Kidney (tissue), 13 donors: ENCODE measurements at regions not wholly inside any gene's neighbourhood (a gene's known extent, or its start where the extent isn't known, plus 50 kb on each side); places are given as distances from the start of the nearest gene placed in this dataset.
A peak's percentile ranks its signal among the peaks of the same experiment; 100 is the strongest.

Source experiments
- DNase-seq, 5 donors: peaks; one replicate each; pipeline ENCODE4 v3.0.0-alpha.2; 2013 to 2020
- FAIRE-seq: peaks from 2 replicates; lab custom pipeline; 2012; peaks lifted over from hg19 to GRCh38; lab: Jason Lieb, UNC
- H3K27ac ChIP-seq, 2 donors: one replicate each; pipeline ENCODE4 v1.7.0; 2013; ENCODE audit warnings: low read depth in 2 of 2, low read length in 2 of 2, inconsistent platforms in 1 of 2
- H3K27me3 ChIP-seq: one replicate; pipeline ENCODE4 v1.7.1; 2013; ENCODE audit warnings: low read length, inconsistent platforms; ENCODE audit not compliant: control insufficient read depth, insufficient read depth
- H3K36me3 ChIP-seq, 3 donors: one replicate each; pipeline versions ENCODE4 v1.7.0 to v1.7.1; 2013; ENCODE audit warnings: low read length in 3 of 3, control low read depth in 1 of 3, inconsistent platforms in 1 of 3; ENCODE audit not compliant: insufficient read depth in 3 of 3, control insufficient read depth in 2 of 3
- H3K4me1 ChIP-seq, 3 donors: one replicate each; pipeline versions ENCODE4 v1.7.0 to v1.7.1; 2013; ENCODE audit warnings: low read length in 3 of 3, inconsistent platforms in 1 of 3, low read depth in 1 of 3; ENCODE audit not compliant: control insufficient read depth in 2 of 3, insufficient read depth in 2 of 3
- H3K4me3 ChIP-seq, 3 donors: one replicate each; pipeline versions ENCODE4 v1.7.0 to v1.8.1; 2013; ENCODE audit warnings: low read length in 3 of 3, control low read depth in 1 of 3, inconsistent platforms in 1 of 3
- H3K9ac ChIP-seq, 3 donors: one replicate each; pipeline versions ENCODE4 v1.7.0 to v1.7.1; 2013; ENCODE audit warnings: low read length in 3 of 3, control low read depth in 1 of 3, inconsistent platforms in 1 of 3
- H3K9me3 ChIP-seq, 3 donors: one replicate each; pipeline versions ENCODE4 v1.7.0 to v1.7.1; 2013; ENCODE audit warnings: low read length in 3 of 3, control low read depth in 1 of 3, inconsistent platforms in 1 of 3; ENCODE audit not compliant: control insufficient read depth in 2 of 3, insufficient read depth in 1 of 3
- CTCF ChIP-seq: IDR thresholded peaks from 3 replicates; pipeline ENCODE4 v1.5.1; 2012; ENCODE audit warnings: mild to moderate bottlenecking, moderate library complexity, borderline replicate concordance; ENCODE audit not compliant: insufficient read depth; ENCODE audit errors: extremely low read depth
- intact Hi-C: fragments of 100-400 bp; cut with DNase I; formaldehyde crosslinking; loops from one replicate; pipeline ENCODE4 v1.11.1; 2022
- donor health status: control.
- donor health status: control.
- donor health status: control.
- donor health status: control.
- donor health status: control.
- donor health status: DM: yes; HTN: yes; CAD: no.
- donor health status: Normal renal cell carcinoma (clear cell type).

DNA sequence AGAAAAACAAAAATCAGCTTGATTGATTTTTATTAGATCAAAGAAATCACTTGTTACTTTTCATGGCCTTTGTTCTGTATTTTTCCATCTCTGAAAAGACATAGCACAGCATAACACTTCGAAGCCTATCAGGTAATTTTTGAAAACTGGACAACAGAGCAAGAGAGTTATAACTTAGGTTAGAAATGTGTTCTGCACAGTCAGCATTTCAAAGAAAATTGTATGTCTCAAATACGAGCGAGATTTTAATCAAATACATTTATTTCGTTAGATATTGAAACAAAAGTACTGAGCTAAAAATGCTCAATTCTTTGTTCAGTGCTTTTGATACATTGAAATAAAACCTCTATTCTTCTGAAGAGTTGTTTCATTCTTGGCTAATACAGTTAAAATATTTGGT is 144.1 kb upstream of the SLC10A2 start:
- Histone ChIP-seq H3K36me3 (no peaks in the 10 kb centered on the region), H3K27ac (no peak overlapping the region), H3K9me3 (no peaks in the 10 kb centered on the region), H3K4me3 (no peak overlapping the region), H3K9ac (no peak overlapping the region), H3K27me3 (no peaks in the 10 kb centered on the region), H3K4me1 (no peaks in the 10 kb centered on the region)
- DNase-seq (no peak), FAIRE-seq (no peak)
- intact Hi-C loops, result no loop called here
- TF ChIP-seq CTCF, result no peak

DNA sequence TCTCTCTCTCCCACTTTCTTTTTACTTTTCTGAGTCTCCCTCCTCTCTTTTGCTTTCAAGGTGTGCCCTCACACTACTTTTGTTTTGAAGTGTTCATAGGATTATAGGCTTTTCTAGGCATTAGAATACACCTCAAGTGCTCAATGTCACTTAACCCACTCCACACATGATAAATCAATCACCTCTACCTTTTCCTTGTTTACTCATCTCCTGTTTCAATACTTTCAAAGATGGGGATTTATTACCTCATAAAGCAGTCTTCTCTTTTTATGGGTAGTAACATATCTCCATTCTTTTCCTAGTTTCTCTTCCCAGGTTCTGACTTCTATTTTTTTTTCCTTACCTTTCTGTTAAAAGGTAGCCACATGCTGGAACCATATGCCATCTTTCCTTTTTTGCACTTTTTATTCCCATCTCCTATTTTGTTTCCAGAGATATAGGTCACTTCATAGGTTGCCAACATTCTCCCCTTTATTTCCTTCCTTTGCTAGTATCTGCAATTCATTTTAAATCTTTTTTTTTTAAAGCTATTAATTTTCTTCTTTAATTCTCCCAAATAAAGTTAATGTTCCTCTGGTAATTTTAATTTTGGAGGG is 137.6 kb upstream of the SLC10A2 start:
- H3K36me3 ChIP-seq, result no peaks in the 10 kb centered on the region
- intact Hi-C loops, result no loop called here
- TF ChIP-seq CTCF, result no peak
- no peak for FAIRE-seq
- no peaks in the 10 kb centered on the region for H3K27me3 ChIP-seq
- H3K9me3 ChIP-seq, result no peaks in the 10 kb centered on the region
- no peak overlapping the region for H3K27ac ChIP-seq
- H3K4me1 ChIP-seq, result no peaks in the 10 kb centered on the region
- DNase-seq, result peak in 2 of 5 donors; percentile 72 to 83
- no peak overlapping the region for H3K9ac ChIP-seq
- no peak overlapping the region for H3K4me3 ChIP-seq

DNA sequence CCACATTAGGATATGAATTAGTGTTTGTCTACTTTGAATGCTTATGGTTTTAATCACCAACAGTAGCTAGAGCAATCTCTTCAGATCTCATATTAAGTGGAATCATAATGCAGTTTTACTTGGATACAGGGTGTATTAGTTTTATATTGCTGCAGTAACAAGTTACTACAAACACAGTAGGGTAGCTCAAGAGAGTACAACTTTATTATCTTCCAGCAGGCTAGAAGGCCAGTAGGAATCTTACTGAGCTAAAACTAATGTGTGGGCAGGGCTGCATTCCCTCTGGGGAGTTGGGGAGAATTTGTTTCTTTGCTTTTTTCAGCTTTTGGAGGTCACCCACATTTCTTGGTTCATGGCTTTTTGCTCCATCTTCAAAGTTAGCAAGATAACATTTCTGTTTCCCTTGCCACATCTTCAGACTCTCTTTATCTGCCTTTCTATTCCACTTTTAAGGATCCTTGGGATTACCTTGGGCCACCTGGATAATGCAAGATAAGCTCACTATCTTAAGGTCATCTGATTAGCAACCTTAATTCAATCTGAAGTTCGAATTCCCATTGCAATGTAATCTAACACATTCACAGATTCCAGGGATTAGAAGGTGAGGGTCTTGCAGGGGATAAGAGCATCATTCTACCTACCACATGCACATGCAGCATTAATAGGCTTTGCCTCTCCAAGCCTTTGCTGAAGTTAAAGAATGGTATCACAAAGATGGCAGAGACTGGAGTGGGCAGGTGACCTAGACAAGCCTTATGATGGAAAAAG is 134.1 kb upstream of the SLC10A2 start:
- TF ChIP-seq CTCF, result no peak
- Histone ChIP-seq H3K27ac (no peak overlapping the region), H3K9ac (no peak overlapping the region), H3K9me3 (no peaks in the 10 kb centered on the region), H3K4me3 (no peak overlapping the region), H3K4me1 (no peaks in the 10 kb centered on the region), H3K36me3 (no peaks in the 10 kb centered on the region), H3K27me3 (no peaks in the 10 kb centered on the region)
- DNase-seq, result no peak
- intact Hi-C loops, result no loop called here
- no peak for FAIRE-seq
